ENCODE measurements at regions not wholly inside any gene's neighbourhood (a gene's known extent, or its start where the extent isn't known, plus 50 kb on each side); places are given as distances from the start of the nearest gene placed in this dataset.
"Not testable (repeated sequence)": the region's sequence is repeated elsewhere in the genome, so short reads cannot be mapped to it uniquely, and the experiment has no call there.

- H3K4me1 ChIP-seq: no peaks in the 10 kb centered on the region
- DNase-seq: no peak
- H3K9me3 ChIP-seq: no peaks in the 10 kb centered on the region
- H3K27me3 ChIP-seq: peaks cover 0 to 27% (median 0%) of the 10 kb centered on the region in 4 donors
- no peak overlapping the region for H3K27ac ChIP-seq
- no peak for TF ChIP-seq POLR2A (IDR thresholded peaks at IDR 0.05)
- intact Hi-C loops (cut with DNase I): no loop called here
- 62 to 64% methylated on average over 11 to 12 of the region's 12 CpGs for WGBS, 2 donors
- no peaks in the 10 kb centered on the region for H3K36me3 ChIP-seq
- no peak overlapping the region for H3K4me3 ChIP-seq
These were observed 434.7 kb downstream of the BRD1 start for GRCh38 chr22:49392841-49393510.

GRCh38 chr22:49392247-49392646, 435.4 kb downstream of the BRD1 start:
- 63 to 67% methylated on average over 1 of the region's 6 CpGs for WGBS, 2 donors
- TF ChIP-seq POLR2A (IDR thresholded peaks at IDR 0.05) (no peak), CTCF (IDR thresholded peaks at IDR 0.05) (no peak)
- Histone ChIP-seq H3K27me3 (peaks cover 0 to 24% (median 0%) of the 10 kb centered on the region in 4 donors), H3K36me3 (no peaks in the 10 kb centered on the region), H3K4me1 (no peaks in the 10 kb centered on the region), H3K27ac (no peak overlapping the region), H3K4me3 (no peak overlapping the region), H3K9me3 (no peaks in the 10 kb centered on the region)
- intact Hi-C loops (cut with DNase I): no loop called here
- no peak for DNase-seq

- H3K27me3 ChIP-seq: peaks cover 0 to 24% (median 0%) of the 10 kb centered on the region in 4 donors
- intact Hi-C loops (cut with DNase I): no loop called here
- H3K9me3 ChIP-seq: no peaks in the 10 kb centered on the region
- DNase-seq: no peak
- 76 to 100% methylated on average over 5 to 9 of the region's 18 CpGs for WGBS, 2 donors
- no peaks in the 10 kb centered on the region for H3K36me3 ChIP-seq
- H3K4me3 ChIP-seq: no peak overlapping the region
- H3K27ac ChIP-seq: no peak overlapping the region
- TF ChIP-seq POLR2A (IDR thresholded peaks at IDR 0.05) (no peak), CTCF (IDR thresholded peaks at IDR 0.05) (no peak)
- H3K4me1 ChIP-seq: no peaks in the 10 kb centered on the region
These were observed 436.2 kb downstream of the BRD1 start for GRCh38 chr22:49391436-49391835.

- peaks cover 0 to 24% (median 0%) of the 10 kb centered on the region in 4 donors for H3K27me3 ChIP-seq
- H3K27ac ChIP-seq: no peak overlapping the region
- no peak overlapping the region for H3K4me3 ChIP-seq
- no peaks in the 10 kb centered on the region for H3K4me1 ChIP-seq
- DNase-seq: no peak
- WGBS, 2 donors: 88 to 89% methylated on average over 7 of the region's 7 CpGs
- H3K36me3 ChIP-seq: no peaks in the 10 kb centered on the region
- intact Hi-C loops (cut with DNase I): no loop called here
- no peaks in the 10 kb centered on the region for H3K9me3 ChIP-seq
- TF ChIP-seq CTCF (IDR thresholded peaks at IDR 0.05) (no peak), POLR2A (IDR thresholded peaks at IDR 0.05) (no peak)
These were observed 436.7 kb downstream of the BRD1 start for GRCh38 chr22:49390954-49391353.

GRCh38 chr22:49383909-49384308, 443.8 kb downstream of the BRD1 start:
- H3K4me1 ChIP-seq; H3K36me3 ChIP-seq; H3K9me3 ChIP-seq; H3K27ac ChIP-seq; intact Hi-C loops (cut with DNase I); DNase-seq; H3K4me3 ChIP-seq: not testable (repeated sequence)
- H3K27me3 ChIP-seq: peaks cover 0 to 28% (median 0%) of the 10 kb centered on the region in 4 donors
- WGBS, 2 donors: 46 to 56% methylated on average over 6 to 7 of the region's 7 CpGs

GRCh38 chr22:49382451-49382735, 445.3 kb downstream of the BRD1 start:
- Histone ChIP-seq H3K27ac (no peak overlapping the region), H3K36me3 (no peaks in the 10 kb centered on the region), H3K27me3 (peaks cover 0 to 43% (median 0%) of the 10 kb centered on the region in 4 donors), H3K4me1 (no peaks in the 10 kb centered on the region), H3K9me3 (no peaks in the 10 kb centered on the region), H3K4me3 (no peak overlapping the region)
- DNase-seq: no peak
- no peak for TF ChIP-seq CTCF (IDR thresholded peaks at IDR 0.05)
- no peak for TF ChIP-seq POLR2A (IDR thresholded peaks at IDR 0.05)
- intact Hi-C loops (cut with DNase I): no loop called here
- WGBS, 2 donors: 54 to 85% methylated on average over 5 of the region's 6 CpGs

Data from esophagus squamous epithelium (tissue), 5 donors.